ENCODE measurements at regions not wholly inside any gene's neighbourhood (a gene's known extent, or its start where the extent isn't known, plus 50 kb on each side); places are given as distances from the start of the nearest gene placed in this dataset.

DNA sequence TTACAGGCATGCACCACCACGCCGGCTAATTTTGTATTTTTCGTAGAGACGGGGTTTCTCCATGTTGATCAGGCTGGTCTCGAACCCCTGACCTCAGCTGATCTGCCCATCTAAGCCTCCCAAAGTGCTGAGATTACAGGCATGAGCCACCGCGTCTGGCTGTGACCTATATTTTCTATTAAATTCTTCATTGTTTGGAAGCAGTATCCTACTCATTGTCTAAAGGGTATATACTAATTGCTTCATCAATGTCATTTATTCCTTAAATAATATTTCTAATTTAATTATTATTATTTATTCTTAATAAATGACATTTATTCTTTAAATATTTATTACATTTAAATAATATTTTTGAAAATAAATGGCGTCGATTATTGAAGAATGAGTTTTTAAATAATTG lies 817.3 kb upstream of the API5 start:
- H3K27me3 ChIP-seq: no peaks in the 10 kb centered on the region
- H3K4me1 ChIP-seq: no peaks in the 10 kb centered on the region
- H3K36me3 ChIP-seq: no peaks in the 10 kb centered on the region
- TF ChIP-seq, protein P1, sequence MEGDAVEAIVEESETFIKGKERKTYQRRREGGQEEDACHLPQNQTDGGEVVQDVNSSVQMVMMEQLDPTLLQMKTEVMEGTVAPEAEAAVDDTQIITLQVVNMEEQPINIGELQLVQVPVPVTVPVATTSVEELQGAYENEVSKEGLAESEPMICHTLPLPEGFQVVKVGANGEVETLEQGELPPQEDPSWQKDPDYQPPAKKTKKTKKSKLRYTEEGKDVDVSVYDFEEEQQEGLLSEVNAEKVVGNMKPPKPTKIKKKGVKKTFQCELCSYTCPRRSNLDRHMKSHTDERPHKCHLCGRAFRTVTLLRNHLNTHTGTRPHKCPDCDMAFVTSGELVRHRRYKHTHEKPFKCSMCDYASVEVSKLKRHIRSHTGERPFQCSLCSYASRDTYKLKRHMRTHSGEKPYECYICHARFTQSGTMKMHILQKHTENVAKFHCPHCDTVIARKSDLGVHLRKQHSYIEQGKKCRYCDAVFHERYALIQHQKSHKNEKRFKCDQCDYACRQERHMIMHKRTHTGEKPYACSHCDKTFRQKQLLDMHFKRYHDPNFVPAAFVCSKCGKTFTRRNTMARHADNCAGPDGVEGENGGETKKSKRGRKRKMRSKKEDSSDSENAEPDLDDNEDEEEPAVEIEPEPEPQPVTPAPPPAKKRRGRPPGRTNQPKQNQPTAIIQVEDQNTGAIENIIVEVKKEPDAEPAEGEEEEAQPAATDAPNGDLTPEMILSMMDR (IDR thresholded peaks at IDR 0.05): no peak
- H3K4me3 ChIP-seq: no peak overlapping the region
- no peaks in the 10 kb centered on the region for H3K9me3 ChIP-seq
- intact Hi-C loops (cut with DNase I; ENCODE audit: low total_unique reads): no loop called here
- no peak overlapping the region for H3K27ac ChIP-seq
- DNase-seq: no peak

DNA sequence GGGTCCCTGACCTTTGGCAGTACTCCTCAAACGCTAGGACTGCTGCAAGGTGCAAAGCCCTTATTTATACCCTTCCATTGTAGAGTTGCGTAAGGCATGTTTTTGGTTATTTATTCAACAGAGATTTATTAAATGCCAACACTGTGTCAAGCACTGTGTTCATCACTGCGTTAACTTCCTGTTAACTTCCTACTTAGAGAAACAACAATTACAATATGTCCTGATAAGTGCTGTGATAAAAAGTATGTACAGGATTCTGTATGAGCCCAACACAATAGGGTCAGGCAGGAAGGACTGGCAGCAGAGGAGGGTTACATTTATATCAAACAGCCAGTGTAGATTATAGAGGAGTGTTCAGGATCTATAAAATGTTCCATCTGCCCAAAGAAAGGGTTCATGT lies 812.8 kb upstream of the API5 start:
- intact Hi-C loops (cut with DNase I; ENCODE audit: low total_unique reads): no loop called here
- H3K9me3 ChIP-seq: no peaks in the 10 kb centered on the region
- H3K27me3 ChIP-seq: no peaks in the 10 kb centered on the region
- no peaks in the 10 kb centered on the region for H3K4me1 ChIP-seq
- no peak overlapping the region for H3K4me3 ChIP-seq
- no peaks in the 10 kb centered on the region for H3K36me3 ChIP-seq
- H3K27ac ChIP-seq: no peak overlapping the region
- TF ChIP-seq, protein P1 (IDR thresholded peaks at IDR 0.05): no peak
- no peak for DNase-seq

DNA sequence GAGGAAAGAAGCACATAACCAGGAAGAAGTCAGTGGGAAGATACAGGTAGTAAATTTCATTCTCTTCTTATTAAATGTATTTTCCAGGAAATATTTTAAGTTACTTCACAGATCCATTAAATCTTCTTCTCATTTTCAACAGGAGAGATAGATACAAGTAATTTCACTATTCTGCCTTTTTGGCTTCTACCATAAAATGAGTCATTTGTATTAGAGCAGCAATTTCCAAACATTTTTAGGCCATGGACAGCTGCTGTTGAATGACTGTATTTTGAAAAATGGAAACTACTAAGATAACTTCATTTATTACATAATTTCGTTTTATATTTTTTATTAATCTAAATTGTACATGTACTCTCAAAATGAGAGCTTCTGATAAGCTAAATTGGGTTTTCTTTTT lies 809.6 kb upstream of the API5 start:
- intact Hi-C loops (cut with DNase I; ENCODE audit: low total_unique reads): no loop called here
- Histone ChIP-seq H3K9me3 (no peaks in the 10 kb centered on the region), H3K36me3 (no peaks in the 10 kb centered on the region), H3K27me3 (no peaks in the 10 kb centered on the region), H3K27ac (no peak overlapping the region), H3K4me3 (no peak overlapping the region), H3K4me1 (no peaks in the 10 kb centered on the region)
- TF ChIP-seq, protein P1 (IDR thresholded peaks at IDR 0.05): no peak
- no peak for DNase-seq

DNA sequence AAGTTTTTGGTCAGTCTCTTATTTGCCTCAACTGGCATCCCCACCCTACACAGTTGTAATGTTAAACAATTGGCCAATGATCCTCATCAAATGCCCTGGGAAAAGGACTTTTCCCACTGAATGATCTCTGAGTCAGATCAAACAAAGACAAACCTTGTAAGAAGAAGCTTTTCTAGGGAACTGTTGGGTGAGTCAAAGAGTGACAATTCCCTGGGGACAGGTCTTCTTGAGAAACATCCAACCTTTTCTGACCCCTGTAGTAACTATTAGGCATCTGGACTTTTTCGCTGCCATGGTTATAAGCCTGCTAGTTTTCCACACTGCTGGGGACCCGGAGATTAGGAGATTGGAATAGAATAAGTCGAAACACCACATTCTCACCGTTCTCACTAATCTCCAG lies 789.8 kb upstream of the API5 start:
- H3K4me3 ChIP-seq: no peak overlapping the region
- H3K27me3 ChIP-seq: peaks cover 0 to 8% of the 10 kb centered on the region in 2 donors
- H3K4me1 ChIP-seq: no peaks in the 10 kb centered on the region
- DNase-seq: no peak
- H3K9me3 ChIP-seq: no peaks in the 10 kb centered on the region
- no peaks in the 10 kb centered on the region for H3K36me3 ChIP-seq
- TF ChIP-seq, protein P1 (IDR thresholded peaks at IDR 0.05): no peak
- no peak overlapping the region for H3K27ac ChIP-seq
- intact Hi-C loops (cut with DNase I; ENCODE audit: low total_unique reads): no loop called here

DNA sequence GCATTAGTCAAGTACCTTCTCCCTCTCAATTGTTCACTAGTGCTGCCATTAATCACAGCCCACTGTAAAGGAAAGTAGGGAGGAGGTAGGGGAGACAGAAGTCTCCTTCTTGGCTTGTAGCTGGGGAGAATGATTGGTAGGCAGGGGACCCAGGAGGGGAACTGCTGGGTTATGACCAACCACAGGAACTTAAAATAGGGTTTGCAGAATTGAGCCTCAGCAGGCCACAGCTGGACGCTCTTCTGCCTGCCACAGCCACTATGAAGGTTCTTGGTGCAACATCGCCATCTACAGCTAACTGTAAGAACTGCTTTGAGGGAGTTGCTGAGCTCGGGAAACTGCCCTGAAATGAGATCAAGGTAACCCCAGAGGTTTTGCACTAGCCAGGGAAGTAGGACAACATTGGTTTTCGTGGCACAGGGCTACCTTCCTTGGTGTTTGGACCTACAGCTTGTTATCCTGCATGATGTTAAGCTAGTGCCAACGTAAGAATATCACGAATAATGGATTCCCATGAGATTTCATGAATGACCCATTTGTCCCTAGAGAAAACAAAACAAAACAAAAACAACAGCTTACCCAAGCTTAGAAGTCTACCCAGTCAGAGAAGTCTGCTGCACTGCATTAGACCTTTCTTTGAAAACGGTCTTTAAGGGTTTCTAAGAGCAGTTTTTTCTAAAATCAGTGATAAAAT lies 787.1 kb upstream of the API5 start:
- Histone ChIP-seq H3K27ac (no peak overlapping the region), H3K9me3 (no peaks in the 10 kb centered on the region), H3K27me3 (peaks cover 0 to 8% of the 10 kb centered on the region in 2 donors), H3K4me3 (no peak overlapping the region), H3K36me3 (no peaks in the 10 kb centered on the region), H3K4me1 (no peaks in the 10 kb centered on the region)
- TF ChIP-seq, protein P1 (IDR thresholded peaks at IDR 0.05): peak; percentile 53 to 66
- intact Hi-C loops (cut with DNase I; ENCODE audit: low total_unique reads): no loop called here
- DNase-seq: peak in 1 of 2 donors; percentile 51

DNA sequence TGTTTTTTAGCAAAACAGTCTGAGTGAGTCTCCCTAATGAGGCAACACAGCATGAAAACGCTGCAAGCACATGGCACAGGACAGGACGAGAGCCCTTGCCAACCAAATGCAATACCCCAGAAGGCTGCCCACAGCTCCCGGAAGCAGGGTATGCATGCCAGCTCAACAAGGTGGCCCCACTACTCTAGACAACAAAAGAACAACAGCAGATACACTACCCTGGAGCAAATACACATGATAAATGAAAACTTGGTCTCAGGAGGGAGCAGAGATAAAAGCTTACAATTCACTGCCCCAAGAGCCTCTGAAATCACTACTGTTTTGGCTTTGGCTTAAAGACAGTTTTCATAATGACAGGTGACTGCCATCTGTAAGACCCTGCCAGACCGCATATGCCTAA lies 785.4 kb upstream of the API5 start:
- H3K36me3 ChIP-seq: no peaks in the 10 kb centered on the region
- no peak overlapping the region for H3K27ac ChIP-seq
- intact Hi-C loops (cut with DNase I; ENCODE audit: low total_unique reads): no loop called here
- no peak for DNase-seq
- H3K4me3 ChIP-seq: no peak overlapping the region
- no peaks in the 10 kb centered on the region for H3K9me3 ChIP-seq
- H3K27me3 ChIP-seq: peaks cover 0 to 8% of the 10 kb centered on the region in 2 donors
- H3K4me1 ChIP-seq: no peaks in the 10 kb centered on the region
- TF ChIP-seq, protein P1 (IDR thresholded peaks at IDR 0.05): no peak

Data from tibial artery (tissue), 4 donors.